ENCODE measurements at regions not wholly inside any gene's neighbourhood (a gene's known extent, or its start where the extent isn't known, plus 50 kb on each side); places are given as distances from the start of the nearest gene placed in this dataset.

DNA sequence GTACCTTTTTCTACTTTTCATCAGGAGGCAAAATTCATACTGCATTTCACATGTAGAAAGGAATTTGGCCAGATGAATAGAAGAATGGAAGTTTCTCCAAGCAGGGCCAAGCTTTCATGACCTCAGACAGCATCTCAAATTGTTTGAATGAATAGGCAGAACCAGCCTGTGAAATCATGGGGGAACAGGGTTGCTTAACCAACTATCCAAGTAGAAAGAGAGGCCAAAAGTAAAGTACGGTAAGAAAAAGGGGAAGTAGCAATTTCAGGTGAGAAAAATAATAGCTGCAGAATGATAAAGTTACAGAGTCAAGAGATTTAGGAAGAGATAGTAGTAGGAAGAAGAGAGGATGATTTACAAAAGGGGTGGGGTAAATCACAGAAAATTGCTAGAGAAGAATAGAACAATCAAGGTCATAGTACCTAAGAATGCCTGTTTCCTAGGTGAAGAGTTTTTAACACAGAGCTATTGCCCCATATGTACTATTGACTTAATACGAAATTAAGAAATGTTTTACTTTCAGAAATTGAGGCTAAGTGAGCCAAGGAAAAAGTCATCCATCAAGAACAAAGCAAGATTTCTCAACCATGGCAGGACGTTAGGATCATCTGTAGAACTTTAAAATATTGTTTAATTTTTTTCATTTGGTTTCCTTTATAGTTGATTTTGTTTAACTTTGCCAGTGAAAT, 177.1 kb upstream of the TET2 start:
- H3K27me3 ChIP-seq (replicated peaks) = no peaks in the 10 kb centered on the region
- no peak overlapping the region for H3K27ac ChIP-seq
- no peak for TF ChIP-seq CTCF (IDR thresholded peaks at IDR 0.05; ENCODE audit: low read depth, low read length, missing control alignments)
- no peak overlapping the region for H3K4me3 ChIP-seq (ENCODE audit: low read depth, low read length)
- no peaks in the 10 kb centered on the region for H3K36me3 ChIP-seq (replicated peaks)
- no peak for DNase-seq
- in situ Hi-C loops (cut with HindIII; ENCODE audit: low pct_ligation_motif_present, low sequenced_read_pairs) = no loop called here

- Histone ChIP-seq H3K27ac (no peak overlapping the region), H3K36me3 (replicated peaks) (no peaks in the 10 kb centered on the region), H3K4me3 (ENCODE audit: low read depth, low read length) (no peak overlapping the region), H3K27me3 (replicated peaks) (no peaks in the 10 kb centered on the region)
- DNase-seq = no peak
- TF ChIP-seq CTCF (IDR thresholded peaks at IDR 0.05; ENCODE audit: low read depth, low read length, missing control alignments) = no peak
- in situ Hi-C loops (cut with HindIII; ENCODE audit: low pct_ligation_motif_present, low sequenced_read_pairs) = no loop called here
These were observed 175.2 kb upstream of the TET2 start for GRCh38 chr4:104971462-104971861.

DNA sequence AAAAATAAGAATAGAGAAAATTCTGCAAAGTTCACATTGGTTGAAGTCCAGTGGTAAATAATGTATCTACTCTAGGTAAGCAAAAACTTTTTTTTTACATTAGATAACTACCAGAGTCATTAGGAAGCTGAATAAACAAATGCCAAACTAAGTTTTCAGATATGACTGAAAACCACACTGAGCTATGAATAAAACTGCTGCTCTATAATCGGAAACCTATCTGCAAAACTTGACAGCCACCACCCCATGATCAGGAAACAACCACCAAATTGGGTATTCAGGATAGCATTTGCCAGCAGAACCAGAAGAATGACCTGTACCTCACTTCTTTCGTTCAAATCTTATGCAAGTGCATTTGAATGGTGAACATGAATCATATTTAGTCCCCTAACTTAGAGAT, 173.0 kb upstream of the TET2 start:
- no peak overlapping the region for H3K4me3 ChIP-seq (ENCODE audit: low read depth, low read length)
- in situ Hi-C loops (cut with HindIII; ENCODE audit: low pct_ligation_motif_present, low sequenced_read_pairs) = no loop called here
- H3K27ac ChIP-seq = no peak overlapping the region
- no peaks in the 10 kb centered on the region for H3K36me3 ChIP-seq (replicated peaks)
- DNase-seq = no peak
- TF ChIP-seq CTCF (IDR thresholded peaks at IDR 0.05; ENCODE audit: low read depth, low read length, missing control alignments) = no peak
- no peaks in the 10 kb centered on the region for H3K27me3 ChIP-seq (replicated peaks)

DNA sequence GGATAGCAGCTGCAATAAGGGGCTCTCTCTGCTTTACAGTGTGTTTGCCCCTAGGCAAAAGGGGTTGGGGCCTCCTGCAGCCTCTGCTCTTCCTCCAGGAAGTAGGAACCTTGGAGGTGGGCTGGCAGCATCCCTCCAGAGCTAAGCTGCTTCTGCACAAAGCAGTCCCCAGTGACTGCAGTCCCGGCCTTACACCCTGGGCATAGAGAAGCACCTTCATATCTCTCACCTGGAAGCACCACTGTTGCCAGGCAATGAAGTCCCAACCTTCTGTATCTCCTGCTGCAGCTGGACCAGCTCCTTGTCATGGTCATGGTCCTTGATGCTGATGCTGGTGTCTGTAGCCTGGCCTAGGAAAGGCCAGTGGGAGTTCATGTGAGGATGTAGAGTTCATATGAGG, 171.1 kb upstream of the TET2 start:
- no peaks in the 10 kb centered on the region for H3K27me3 ChIP-seq (replicated peaks)
- no peak overlapping the region for H3K27ac ChIP-seq
- DNase-seq = no peak
- in situ Hi-C loops (cut with HindIII; ENCODE audit: low pct_ligation_motif_present, low sequenced_read_pairs) = no loop called here
- no peaks in the 10 kb centered on the region for H3K36me3 ChIP-seq (replicated peaks)
- H3K4me3 ChIP-seq (ENCODE audit: low read depth, low read length) = no peak overlapping the region
- TF ChIP-seq CTCF (IDR thresholded peaks at IDR 0.05; ENCODE audit: low read depth, low read length, missing control alignments) = no peak

- Histone ChIP-seq H3K36me3 (replicated peaks) (no peaks in the 10 kb centered on the region), H3K27ac (no peak overlapping the region), H3K4me3 (ENCODE audit: low read depth, low read length) (no peak overlapping the region), H3K27me3 (replicated peaks) (no peaks in the 10 kb centered on the region)
- in situ Hi-C loops (cut with HindIII; ENCODE audit: low pct_ligation_motif_present, low sequenced_read_pairs) = no loop called here
- DNase-seq = no peak
- no peak for TF ChIP-seq CTCF (IDR thresholded peaks at IDR 0.05; ENCODE audit: low read depth, low read length, missing control alignments)
These were observed 170.4 kb upstream of the TET2 start for GRCh38 chr4:104976262-104976661.

Measured in brain microvascular endothelial cell (primary cell).